ENCODE measurements at regions not wholly inside any gene's neighbourhood (a gene's known extent, or its start where the extent isn't known, plus 50 kb on each side); places are given as distances from the start of the nearest gene placed in this dataset.

DNA sequence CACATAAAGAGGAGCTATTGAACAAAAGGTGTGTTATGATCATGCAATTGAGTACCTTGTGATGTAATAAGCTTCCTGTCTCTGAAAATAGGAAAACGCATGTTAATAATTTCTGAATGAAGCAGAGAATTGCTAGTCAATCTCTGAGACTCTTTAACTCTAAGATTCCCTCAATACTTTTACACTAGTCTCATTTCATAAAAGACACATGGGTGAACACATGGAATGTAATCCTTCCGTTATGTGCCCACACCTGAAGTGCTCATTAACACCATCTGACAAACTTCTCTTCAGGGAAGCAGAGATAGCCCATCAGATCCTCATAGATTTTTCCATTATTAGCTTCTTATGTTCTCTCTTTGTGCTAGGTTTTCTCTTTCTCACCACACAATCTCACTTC, 182.4 kb downstream of the TLR4 start:
- H3K9me3 ChIP-seq (ENCODE audit: low read length), result no peaks in the 10 kb centered on the region

DNA sequence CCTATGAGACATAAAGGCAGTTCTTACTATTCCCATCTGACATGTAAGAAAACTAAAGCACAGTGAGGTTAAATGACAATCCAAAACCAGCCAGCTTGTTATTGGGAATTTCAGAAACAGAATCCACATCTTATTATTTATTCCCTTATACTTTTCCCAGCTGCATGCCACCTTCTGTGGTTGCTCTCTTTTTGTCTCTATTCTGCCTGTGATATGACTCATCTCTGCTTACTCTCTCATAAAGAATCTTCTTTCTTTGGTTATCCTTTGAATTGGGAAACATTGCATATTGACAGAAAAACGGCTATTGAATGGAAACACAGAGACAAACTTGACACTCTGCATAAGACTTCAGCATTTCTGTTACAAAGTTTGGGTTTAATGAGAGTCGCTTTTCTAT, 183.2 kb downstream of the TLR4 start:
- H2AFZ ChIP-seq (ENCODE audit: low read depth, low read length), result no peak overlapping the region
- H3K9me2 ChIP-seq (ENCODE audit: insufficient read depth, low read length), result no peaks in the 10 kb centered on the region
- no peaks in the 10 kb centered on the region for H3K9me3 ChIP-seq (ENCODE audit: low read length)
- no peaks in the 10 kb centered on the region for H4K20me1 ChIP-seq (ENCODE audit: insufficient read depth)
- H3K27me3 ChIP-seq (ENCODE audit: insufficient read depth, low read depth, low read length), result no peaks in the 10 kb centered on the region
- no peaks in the 10 kb centered on the region for H3K79me2 ChIP-seq (replicated peaks; ENCODE audit: insufficient read depth, low read length)
- H3F3A ChIP-seq (ENCODE audit: insufficient read depth, low read length, poor library complexity, severe bottlenecking), result no peaks in the 10 kb centered on the region
- no peak for TF ChIP-seq POLR2AphosphoS5 (IDR thresholded peaks at IDR 0.05)
- TF ChIP-seq, protein P1, sequence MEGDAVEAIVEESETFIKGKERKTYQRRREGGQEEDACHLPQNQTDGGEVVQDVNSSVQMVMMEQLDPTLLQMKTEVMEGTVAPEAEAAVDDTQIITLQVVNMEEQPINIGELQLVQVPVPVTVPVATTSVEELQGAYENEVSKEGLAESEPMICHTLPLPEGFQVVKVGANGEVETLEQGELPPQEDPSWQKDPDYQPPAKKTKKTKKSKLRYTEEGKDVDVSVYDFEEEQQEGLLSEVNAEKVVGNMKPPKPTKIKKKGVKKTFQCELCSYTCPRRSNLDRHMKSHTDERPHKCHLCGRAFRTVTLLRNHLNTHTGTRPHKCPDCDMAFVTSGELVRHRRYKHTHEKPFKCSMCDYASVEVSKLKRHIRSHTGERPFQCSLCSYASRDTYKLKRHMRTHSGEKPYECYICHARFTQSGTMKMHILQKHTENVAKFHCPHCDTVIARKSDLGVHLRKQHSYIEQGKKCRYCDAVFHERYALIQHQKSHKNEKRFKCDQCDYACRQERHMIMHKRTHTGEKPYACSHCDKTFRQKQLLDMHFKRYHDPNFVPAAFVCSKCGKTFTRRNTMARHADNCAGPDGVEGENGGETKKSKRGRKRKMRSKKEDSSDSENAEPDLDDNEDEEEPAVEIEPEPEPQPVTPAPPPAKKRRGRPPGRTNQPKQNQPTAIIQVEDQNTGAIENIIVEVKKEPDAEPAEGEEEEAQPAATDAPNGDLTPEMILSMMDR (IDR thresholded peaks at IDR 0.05; ENCODE audit: poor library complexity, severe bottlenecking), result no peak
- no peak for TF ChIP-seq MXI1 (conservative IDR thresholded peaks at IDR 0.05; ENCODE audit: poor library complexity, severe bottlenecking)
- TF ChIP-seq, protein P2, sequence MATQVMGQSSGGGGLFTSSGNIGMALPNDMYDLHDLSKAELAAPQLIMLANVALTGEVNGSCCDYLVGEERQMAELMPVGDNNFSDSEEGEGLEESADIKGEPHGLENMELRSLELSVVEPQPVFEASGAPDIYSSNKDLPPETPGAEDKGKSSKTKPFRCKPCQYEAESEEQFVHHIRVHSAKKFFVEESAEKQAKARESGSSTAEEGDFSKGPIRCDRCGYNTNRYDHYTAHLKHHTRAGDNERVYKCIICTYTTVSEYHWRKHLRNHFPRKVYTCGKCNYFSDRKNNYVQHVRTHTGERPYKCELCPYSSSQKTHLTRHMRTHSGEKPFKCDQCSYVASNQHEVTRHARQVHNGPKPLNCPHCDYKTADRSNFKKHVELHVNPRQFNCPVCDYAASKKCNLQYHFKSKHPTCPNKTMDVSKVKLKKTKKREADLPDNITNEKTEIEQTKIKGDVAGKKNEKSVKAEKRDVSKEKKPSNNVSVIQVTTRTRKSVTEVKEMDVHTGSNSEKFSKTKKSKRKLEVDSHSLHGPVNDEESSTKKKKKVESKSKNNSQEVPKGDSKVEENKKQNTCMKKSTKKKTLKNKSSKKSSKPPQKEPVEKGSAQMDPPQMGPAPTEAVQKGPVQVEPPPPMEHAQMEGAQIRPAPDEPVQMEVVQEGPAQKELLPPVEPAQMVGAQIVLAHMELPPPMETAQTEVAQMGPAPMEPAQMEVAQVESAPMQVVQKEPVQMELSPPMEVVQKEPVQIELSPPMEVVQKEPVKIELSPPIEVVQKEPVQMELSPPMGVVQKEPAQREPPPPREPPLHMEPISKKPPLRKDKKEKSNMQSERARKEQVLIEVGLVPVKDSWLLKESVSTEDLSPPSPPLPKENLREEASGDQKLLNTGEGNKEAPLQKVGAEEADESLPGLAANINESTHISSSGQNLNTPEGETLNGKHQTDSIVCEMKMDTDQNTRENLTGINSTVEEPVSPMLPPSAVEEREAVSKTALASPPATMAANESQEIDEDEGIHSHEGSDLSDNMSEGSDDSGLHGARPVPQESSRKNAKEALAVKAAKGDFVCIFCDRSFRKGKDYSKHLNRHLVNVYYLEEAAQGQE (IDR thresholded peaks at IDR 0.05; ENCODE audit: borderline replicate concordance), result no peak
- TF ChIP-seq EP300 (conservative IDR thresholded peaks at IDR 0.05; ENCODE audit: poor library complexity, severe bottlenecking), result no peak
- no peak for TF ChIP-seq EZH2 (IDR thresholded peaks at IDR 0.05; ENCODE audit: borderline replicate concordance, insufficient read depth, low read length, poor library complexity, severe bottlenecking)
- no peak for TF ChIP-seq RAD21 (conservative IDR thresholded peaks at IDR 0.05)
- no peak for TF ChIP-seq SMC3 (conservative IDR thresholded peaks at IDR 0.05; ENCODE audit: poor library complexity)
- H3K4me2 ChIP-seq (ENCODE audit: low read length), result no peak overlapping the region
- H3K36me3 ChIP-seq (ENCODE audit: insufficient read depth, low read length), result no peaks in the 10 kb centered on the region
- no peak overlapping the region for H3K9ac ChIP-seq (ENCODE audit: low read length)
- H3K4me3 ChIP-seq (ENCODE audit: low read length), result no peak overlapping the region
- no peak overlapping the region for H3K27ac ChIP-seq (ENCODE audit: low read length)

More for the DNA sequence above, 182.4 kb downstream of the TLR4 start:
- Histone ChIP-seq H3K9me2 (ENCODE audit: insufficient read depth, low read length) (no peaks in the 10 kb centered on the region), H3K9ac (ENCODE audit: low read length) (no peak overlapping the region), H3K27me3 (ENCODE audit: insufficient read depth, low read depth, low read length) (no peaks in the 10 kb centered on the region), H3K4me3 (ENCODE audit: low read length) (no peak overlapping the region), H3F3A (ENCODE audit: insufficient read depth, low read length, poor library complexity, severe bottlenecking) (no peaks in the 10 kb centered on the region), H3K36me3 (ENCODE audit: insufficient read depth, low read length) (no peaks in the 10 kb centered on the region), H3K79me2 (replicated peaks; ENCODE audit: insufficient read depth, low read length) (no peaks in the 10 kb centered on the region), H4K20me1 (ENCODE audit: insufficient read depth) (no peaks in the 10 kb centered on the region), H3K4me2 (ENCODE audit: low read length) (no peak overlapping the region), H3K27ac (ENCODE audit: low read length) (no peak overlapping the region), H2AFZ (ENCODE audit: low read depth, low read length) (no peak overlapping the region)
- no peak for TF ChIP-seq EZH2 (IDR thresholded peaks at IDR 0.05; ENCODE audit: borderline replicate concordance, insufficient read depth, low read length, poor library complexity, severe bottlenecking)
- no peak for TF ChIP-seq EP300 (conservative IDR thresholded peaks at IDR 0.05; ENCODE audit: poor library complexity, severe bottlenecking)
- no peak for TF ChIP-seq RAD21 (conservative IDR thresholded peaks at IDR 0.05)
- TF ChIP-seq, protein P1 (IDR thresholded peaks at IDR 0.05; ENCODE audit: poor library complexity, severe bottlenecking), result no peak
- TF ChIP-seq, protein P2 (IDR thresholded peaks at IDR 0.05; ENCODE audit: borderline replicate concordance), result no peak
- TF ChIP-seq POLR2AphosphoS5 (IDR thresholded peaks at IDR 0.05), result no peak
- TF ChIP-seq MXI1 (conservative IDR thresholded peaks at IDR 0.05; ENCODE audit: poor library complexity, severe bottlenecking), result no peak
- no peak for TF ChIP-seq TAF1 (IDR thresholded peaks at IDR 0.05; ENCODE audit: low read depth)
- TF ChIP-seq SMC3 (conservative IDR thresholded peaks at IDR 0.05; ENCODE audit: poor library complexity), result no peak

Measured in neural cell (in vitro differentiated cells).